ENCODE measurements at regions not wholly inside any gene's neighbourhood (a gene's known extent, or its start where the extent isn't known, plus 50 kb on each side); places are given as distances from the start of the nearest gene placed in this dataset.

GRCh38 chr10:44492678-44493077, 107.8 kb upstream of the CXCL12 start:
- TF ChIP-seq YY1 (IDR thresholded peaks at IDR 0.05; ENCODE audit: insufficient read depth, insufficient read length) (no peak), ZNF274 (IDR thresholded peaks at IDR 0.05; ENCODE audit: low read depth, low read length) (no peak)
